GM21529 (cell line): ENCODE measurements at regions not wholly inside any gene's neighbourhood (a gene's known extent, or its start where the extent isn't known, plus 50 kb on each side); places are given as distances from the start of the nearest gene placed in this dataset.

ENCODE experiments used
- ATAC-seq: cut with Tn5 transposase; IDR thresholded peaks from one replicate; pipeline ENCODE4 v1.9.1; 2021; ENCODE audit not compliant: unreplicated experiment

DNA sequence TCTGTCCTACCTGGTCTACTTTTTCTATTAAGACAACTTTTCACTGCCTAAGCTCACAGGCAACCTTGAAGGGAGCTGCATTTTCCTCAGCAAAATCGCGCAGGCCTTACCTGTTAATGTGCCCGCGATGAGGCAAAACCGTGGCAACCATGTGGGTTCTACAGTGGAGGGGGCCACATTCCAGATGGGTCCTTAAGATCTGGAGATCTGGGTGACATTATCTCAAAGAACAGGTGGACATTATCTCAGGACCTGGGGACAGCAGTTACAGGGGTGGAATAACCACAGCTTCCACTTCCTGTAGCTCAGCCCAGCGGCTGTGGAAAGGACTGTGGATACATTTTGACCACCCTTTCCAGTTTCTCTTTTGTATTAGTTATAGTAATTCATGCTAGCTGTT is 112.8 kb upstream of the PTCH1 start:
- no peak for ATAC-seq

DNA sequence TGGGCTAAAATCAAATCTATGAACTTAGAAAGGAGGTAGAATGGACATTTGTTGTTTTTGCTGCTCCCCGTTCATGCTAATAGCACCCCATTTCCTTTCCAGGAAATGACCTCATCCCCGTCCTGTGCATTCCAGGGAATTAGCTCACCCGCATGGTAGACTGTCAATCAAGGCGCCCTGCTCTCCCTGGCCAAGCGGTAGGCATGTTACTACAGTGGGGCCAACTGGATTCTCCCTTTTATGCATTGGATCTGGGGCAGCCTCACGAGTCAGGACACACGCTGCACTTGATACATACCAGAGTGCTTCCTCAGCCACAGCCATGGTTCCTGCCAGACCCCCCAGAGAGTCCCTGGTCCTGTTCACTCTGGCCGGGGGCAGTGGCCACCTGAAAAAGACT is 111.0 kb upstream of the PTCH1 start:
- ATAC-seq: no peak

DNA sequence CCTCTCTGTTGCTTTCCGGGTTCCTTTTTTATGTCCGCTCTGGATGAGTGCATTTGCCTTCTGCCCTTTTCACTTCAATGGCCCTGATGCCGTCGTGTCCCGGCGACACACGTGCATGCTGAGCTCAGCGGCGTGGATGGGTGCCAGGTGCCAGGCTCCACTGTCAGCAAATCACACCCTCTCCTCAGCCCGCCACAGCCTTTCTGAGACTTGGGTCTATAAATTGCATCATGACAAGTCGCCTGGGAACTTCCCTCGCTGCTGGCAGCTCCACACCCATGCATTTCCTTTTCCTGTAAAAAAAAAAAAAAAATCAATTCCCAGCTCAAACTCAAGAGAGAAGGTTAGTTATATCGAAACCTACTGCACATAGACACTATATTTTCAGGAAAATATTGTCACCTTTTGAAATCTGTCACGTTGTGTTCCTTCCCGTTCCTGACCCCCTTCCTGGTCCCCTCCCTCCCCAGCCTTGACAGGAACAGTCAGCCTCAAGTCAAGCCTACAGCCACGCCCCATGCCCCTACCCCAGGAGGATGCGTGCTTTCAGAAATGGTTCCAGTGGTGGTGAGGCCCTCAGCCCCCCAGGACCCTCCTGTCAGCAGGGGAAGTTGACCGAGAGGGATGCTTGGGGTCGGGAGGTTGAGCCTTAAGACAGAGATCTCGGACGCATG is 110.3 kb upstream of the PTCH1 start:
- no peak for ATAC-seq

DNA sequence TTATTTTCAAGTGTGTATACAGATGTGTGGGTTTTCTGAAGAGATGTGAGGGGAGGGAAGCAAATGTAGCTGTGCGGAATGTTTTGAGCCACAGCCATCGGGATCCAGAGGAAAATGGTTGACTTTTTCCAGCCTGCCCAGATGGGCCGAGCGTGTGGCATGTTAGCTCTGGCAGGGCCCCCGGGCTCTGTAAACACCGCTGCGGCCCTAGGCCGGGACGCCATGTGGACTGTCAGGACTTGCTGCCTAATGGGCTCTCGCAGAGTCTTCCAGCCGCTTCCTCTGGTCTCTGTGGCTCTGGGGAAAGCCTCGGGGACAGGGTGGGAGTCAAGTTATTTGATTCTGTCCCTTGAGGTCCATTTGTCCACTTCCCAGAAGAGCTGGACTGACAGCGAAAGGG is 109.6 kb upstream of the PTCH1 start:
- no peak for ATAC-seq

DNA sequence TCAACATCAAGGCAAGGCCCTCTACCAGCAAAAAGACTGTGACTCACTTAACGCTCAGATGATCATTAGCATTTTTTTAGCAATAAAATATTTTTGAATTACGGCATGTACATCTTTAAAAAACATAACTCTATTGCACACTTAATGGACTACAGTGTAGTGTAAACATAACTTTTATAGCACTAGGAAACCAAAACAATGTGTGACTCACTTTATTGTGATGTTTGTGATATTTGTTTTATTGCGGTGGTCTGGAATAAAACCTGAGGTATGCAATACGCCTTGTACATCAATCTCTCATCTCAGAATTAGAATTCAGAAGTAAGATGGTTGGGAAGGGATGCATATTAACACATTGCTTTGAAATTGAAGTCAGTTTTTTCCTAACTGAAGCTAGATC is 106.9 kb upstream of the PTCH1 start:
- ATAC-seq: no peak

DNA sequence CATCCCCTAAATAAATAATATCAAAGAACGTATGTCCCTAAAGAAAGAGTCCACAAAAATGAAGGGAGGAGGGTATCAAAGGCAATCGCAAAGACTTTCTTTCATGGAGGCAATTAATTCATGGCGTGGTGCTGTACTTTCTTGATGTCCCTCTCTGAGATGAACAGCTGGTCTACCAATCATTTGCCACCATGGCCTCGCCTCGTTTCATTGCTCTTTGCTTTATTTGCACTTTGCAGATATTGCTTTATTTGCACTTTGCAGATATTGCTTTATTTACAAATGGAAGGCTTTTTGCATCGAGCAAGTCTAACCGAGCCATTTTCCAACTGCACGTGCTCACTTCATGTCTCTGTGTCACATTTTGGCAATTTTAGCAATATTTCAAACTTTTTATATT is 104.0 kb upstream of the PTCH1 start:
- no peak for ATAC-seq

DNA sequence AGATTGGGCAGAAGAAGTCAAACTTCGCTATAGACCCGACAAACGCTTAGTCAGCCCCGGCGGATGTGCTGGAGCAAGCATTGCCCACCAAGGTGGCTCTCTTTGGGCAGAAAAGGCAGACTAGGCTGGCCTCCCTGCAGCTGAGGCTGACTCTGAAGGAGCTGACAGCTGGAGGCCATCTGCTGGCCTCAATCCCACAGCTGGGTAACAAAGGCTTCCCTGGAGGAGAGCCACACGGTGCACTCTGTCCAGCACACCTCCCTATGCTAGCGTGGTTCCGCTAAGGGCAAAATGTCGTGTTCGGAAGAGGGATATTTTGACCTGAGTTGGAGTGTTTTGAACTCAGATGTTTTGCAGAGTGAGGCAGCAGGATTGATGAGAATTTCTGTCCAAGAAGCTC is 103.5 kb upstream of the PTCH1 start:
- ATAC-seq: no peak

DNA sequence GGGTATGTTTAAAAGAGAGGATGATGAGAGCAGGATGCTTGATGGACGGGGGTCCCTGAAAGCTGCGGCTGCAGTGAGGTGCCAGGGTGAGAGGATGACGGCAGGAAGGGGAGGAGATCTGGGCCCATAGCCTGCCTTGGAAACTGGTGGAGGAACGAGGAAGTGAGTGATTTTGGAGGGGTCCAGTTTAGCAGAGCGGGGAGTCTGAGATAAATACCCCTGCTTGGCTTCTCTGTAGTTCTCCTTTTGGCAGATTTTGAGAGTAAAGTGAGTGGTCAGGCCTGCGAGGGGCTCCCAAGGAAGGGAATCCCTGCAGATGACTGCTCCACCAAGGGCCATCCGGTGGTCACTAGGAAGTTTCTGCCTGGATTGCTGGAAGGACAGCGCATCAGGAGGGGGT is 98.5 kb upstream of the PTCH1 start:
- ATAC-seq: no peak

DNA sequence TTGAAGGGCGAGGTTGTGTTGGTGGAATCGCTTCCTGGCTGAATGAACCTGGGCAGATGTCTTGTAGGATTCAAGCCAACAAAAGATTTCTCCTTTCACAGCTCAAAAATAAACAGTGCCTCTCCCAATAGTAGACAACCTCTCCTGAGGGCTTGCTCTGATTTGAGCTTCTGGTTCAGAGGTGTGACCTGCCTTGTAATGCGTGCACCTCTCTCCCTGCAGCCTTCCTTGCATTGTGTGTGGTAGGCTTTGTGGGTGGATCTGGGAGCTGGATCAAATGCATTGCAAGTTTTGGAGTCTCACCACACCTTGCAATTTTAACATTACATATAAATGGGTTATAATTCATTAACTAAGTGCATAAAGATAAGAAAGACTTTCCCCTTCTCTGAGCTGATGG is 96.9 kb upstream of the PTCH1 start:
- no peak for ATAC-seq

DNA sequence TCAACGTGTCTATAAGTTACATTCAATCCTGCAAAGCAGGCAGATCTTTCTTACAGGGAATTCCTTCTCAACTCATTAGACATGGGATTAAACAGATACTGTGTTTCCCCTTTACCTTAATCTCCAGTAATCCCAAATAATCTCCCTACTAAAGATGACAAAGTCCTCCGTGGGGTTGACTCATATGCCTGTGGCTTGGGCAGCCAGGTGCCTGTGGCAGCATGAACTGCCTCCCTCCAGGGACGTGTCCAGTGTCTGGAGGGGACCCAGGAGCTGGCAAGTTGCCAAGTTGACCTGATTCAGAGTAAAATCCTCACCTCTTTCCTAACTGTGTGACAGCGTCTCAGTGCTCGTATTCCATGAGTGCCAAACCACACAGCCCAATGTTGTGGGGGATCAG is 94.6 kb upstream of the PTCH1 start:
- ATAC-seq: no peak

DNA sequence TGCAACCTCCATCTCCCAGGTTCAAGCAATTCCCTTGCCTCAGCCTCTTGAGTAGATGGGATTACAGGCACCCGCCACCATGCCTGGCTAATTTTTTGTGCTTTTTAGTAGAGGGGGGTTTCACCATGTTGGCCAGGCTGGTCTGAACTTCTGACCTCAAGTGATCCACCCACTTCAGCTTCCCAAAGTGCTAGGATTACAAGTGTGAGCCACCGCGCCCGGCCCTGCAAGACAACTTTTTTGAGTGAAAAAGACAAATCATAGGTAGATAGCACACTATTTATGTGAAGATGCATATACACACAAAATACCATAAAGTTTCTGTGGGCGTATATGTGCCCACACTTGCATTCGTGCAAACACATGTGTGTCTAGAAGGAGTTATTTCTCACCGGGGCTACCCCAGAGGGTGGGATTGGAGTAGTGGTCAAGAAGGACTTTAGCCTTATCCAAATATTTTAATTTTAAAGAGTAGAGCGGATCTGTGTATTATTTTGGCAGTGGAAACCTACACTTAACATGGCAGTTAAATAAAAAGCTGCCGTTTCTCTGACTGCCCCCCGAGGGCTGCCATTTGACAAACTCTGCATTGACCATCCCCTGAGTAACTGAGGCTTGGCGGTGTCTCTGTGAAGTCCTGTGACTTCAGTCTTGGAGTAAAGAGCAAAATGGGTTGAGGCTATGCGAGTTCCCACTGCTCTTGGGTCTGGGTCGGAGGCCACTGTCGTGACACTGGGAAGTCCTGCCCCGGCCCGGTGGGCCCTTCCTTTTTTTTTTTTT is 93.4 kb upstream of the PTCH1 start:
- no peak for ATAC-seq

DNA sequence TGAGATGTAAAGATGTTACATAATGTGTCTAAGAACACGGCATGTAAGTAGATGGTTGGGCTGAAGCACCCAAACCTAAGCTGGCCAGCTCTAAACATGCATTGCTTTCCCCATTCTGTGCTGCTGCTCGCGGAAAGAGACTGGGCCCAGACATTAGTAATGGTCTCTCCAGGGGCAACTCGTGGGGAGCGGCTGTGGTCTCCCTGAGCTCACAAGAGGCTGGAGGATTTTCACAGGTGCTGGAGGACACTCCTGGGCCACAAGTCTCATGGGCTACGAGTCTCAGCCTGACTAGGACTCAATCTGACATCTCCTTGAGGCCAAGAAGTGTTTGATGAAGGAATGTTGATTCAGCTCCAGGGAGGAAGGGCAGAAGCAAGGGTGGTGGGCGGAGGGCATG is 92.7 kb upstream of the PTCH1 start:
- no peak for ATAC-seq

DNA sequence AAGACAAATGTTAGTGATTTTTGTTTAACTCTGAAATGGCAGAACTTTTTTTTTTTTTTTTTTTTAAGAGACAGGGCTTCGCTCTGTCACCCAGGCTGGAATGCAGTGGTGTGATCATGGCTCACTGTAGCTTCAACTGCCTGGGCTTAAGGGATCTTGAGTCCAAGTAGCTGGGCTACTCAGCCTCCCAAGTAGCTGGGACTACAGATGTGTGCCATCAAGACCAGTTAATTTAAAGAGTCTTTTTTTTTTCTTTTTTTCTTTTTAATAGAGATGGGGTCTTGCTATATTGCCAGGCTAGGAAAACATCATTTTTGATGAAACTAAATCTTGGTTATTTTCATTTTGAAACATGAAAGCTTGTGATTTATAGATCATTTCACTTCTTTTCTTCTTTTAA is 91.6 kb upstream of the PTCH1 start:
- ATAC-seq: no peak

DNA sequence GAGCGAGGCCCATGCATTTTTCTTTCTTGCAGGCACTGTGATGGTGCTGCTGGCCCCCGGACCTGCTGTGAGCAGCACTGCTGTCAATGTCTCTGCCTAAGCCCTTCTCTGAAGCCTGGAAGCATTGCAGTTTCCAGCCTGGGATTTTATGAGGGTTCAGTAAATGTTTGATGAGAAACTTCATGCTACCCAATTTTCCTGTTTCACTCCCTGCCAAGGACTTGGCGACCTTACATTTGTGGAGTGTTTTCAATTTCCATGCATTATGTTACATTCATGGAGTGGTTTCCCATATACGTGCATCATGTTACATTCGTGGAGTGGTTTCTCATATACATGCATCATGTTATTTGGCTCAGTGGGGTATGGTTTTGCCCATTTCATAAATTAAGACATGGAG is 90.7 kb upstream of the PTCH1 start:
- no peak for ATAC-seq

DNA sequence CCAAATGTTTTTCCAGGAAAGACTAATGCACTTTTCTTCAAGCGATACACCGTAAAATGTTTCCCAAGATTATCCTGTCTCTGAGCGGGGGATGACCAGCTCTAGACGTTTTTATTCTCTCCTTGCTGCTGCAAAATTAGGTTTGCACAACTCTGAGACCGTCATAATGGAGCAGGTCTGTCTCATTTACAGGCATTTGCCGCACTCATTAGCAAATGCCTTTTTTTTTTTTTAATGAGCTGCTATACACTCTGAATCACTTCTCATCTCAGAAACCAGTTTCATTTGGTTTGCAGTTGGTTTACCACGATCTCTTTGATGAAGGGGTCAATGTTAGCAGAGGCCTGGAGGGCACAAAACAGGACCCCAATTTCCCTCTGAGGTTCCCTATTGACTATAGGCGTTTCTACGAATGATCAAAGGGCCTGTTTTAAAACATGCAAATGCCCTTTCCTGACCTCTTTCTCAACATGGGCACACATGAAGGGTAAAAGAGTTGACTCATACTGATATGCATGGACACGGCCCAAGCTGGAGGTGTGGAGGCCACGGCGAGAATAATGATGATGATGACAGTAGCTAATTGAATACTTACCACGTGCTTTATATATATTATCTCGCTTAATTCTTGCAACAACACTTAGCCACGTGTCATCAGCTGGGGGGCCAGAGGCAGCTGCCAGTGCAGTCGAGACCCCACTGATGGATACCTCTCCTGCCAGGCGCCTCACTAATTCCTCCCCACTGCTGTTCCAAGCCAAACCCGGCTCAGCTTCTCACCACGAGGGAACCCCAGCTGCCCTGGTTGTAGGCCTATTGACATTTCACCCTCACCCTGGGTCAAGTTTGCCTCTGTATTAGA is 89.9 kb upstream of the PTCH1 start:
- ATAC-seq: no peak

DNA sequence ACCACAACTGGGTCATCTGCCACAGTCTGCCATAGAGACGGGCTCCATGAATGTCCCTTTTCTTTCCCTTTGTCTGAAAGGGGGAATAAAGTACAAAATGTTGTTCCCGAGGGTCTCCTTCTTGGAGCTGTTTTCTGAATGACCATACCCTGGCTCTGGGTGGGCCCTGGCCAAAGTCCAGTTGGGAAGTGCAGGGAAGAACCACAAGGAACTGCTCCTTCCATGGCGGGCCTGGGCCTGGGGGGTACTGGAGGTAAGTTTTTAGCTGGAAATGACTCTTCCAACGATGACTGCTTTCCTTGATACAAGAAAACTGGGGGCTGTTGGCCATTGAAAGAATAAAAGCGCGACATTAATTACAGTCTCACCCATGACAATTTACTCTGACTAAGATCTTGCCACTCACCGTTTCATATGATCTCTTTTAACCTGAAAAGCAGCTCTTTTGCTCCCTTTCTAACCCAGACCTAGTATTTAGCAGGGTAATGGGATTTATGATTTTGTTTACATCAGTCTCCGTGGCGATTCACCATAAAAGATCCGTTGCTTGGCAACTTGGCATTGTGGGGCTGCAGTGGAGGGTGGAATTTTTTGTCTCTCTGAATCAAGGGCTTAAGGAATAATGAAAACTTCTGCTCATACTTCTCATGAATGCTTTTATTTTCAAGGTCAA is 89.2 kb upstream of the PTCH1 start:
- no peak for ATAC-seq

DNA sequence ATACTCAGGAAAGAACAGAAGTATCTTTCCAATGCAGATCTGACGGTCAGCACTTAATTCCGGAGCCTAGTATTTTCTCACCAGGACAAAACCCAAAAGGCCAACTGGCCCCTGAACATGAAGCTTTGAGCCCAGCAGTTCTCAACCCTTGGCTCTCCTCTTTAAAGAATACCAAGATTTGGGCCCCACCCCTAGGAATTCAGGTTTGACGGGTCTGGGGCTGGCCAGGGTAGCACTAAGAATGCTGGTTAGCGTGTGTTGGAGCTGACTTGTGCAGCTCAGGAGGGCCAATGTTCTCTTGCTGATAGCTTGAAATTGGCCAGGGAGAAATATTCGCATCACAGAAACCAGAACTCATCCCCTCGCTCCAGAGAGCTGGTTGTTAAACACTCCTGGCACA is 88.3 kb upstream of the PTCH1 start:
- ATAC-seq: no peak

DNA sequence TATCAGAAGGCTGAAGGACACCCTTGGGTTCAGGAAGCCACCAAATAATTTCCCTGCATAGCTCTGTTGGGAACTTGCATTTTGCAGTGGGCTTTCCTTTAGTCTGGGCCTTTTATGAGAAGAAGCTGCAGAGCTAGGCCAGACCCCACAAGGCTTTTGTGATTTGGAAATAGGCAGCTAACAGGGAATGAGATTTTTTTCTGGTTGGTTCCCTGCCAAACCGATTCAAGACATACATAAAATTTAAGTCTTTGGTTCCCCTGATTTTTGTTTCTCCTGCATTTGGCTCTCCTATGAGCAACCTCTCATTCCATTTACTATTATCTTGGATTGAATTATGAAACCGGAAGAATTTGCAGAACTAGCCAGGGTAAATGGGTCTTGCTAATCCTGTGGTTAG is 81.5 kb upstream of the PTCH1 start:
- no peak for ATAC-seq

DNA sequence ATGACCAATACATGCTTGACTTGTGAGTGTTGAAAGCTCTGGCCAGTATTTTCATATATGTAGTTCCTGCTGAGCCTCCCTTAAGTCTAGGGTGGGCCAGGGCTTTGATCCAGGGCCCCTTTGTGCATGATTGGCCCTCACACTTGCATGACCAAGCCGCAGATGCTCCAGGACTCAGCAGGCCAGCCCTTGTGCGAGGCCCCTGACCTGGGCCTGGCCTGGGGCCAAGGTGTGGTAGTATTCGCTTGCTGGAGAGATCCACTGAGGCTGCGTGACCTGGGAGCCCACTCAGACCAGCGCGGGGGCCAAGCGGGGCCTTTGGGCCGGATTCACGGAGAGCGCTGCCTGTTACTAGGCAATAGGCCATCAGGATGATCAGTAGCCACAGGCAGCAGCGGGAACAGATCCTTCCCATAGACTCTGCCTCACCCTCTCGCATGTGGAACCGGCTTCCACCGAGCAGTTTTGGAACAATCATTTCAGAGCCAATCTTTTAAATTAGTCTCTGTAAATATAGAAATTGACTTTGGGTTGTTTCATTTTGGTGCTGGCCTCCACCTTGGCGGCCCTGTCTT is 79.0 kb upstream of the PTCH1 start:
- ATAC-seq: no peak

DNA sequence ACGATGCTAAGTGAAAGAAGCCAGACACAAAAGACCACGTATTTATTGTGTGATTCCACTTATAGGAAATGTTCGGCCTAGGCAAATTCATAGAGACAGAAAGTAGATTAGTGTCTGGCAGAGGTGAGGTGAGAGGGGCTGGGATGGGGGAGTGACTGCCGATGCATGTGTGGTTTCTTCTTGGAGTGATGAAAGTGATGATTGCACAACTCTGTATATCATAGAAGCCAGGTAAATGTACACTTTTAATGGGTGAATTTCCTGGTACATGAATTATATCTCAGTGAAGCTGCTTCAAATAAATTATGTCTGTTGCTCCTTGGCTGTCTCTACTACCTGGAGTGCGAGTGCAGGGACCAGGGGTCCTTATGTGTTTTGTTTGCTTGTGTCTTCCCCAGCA is 76.2 kb upstream of the PTCH1 start:
- ATAC-seq: no peak
